AG08395 (cell line): ENCODE measurements at regions not wholly inside any gene's neighbourhood (a gene's known extent, or its start where the extent isn't known, plus 50 kb on each side); places are given as distances from the start of the nearest gene placed in this dataset.
"Not testable (repeated sequence)": the region's sequence is repeated elsewhere in the genome, so short reads cannot be mapped to it uniquely, and the experiment has no call there.

Experiments used
- DNase-seq: peaks from one replicate; pipeline ENCODE4 v3.0.0; 2012; ENCODE audit warnings: mixed read lengths, low spot score

GRCh38 chr1:121052081-121052660 lies 132.0 kb downstream of the FAM72B start:
- DNase-seq = not testable (repeated sequence)

GRCh38 chr1:121054928-121055327 lies 129.2 kb downstream of the FAM72B start:
- DNase-seq = not testable (repeated sequence)

- not testable (repeated sequence) for DNase-seq
These were observed 117.2 kb downstream of the FAM72B start for GRCh38 chr1:121066925-121067324.

GRCh38 chr1:121068738-121069499 lies 115.2 kb downstream of the FAM72B start:
- not testable (repeated sequence) for DNase-seq

- not testable (repeated sequence) for DNase-seq
These were observed 110.3 kb downstream of the FAM72B start for GRCh38 chr1:121073852-121074251.

GRCh38 chr1:121075254-121075805 lies 108.8 kb downstream of the FAM72B start:
- DNase-seq = not testable (repeated sequence)

GRCh38 chr1:121076674-121077073 lies 107.5 kb downstream of the FAM72B start:
- not testable (repeated sequence) for DNase-seq

- not testable (repeated sequence) for DNase-seq
These were observed 104.5 kb downstream of the FAM72B start for GRCh38 chr1:121079655-121080054.

- not testable (repeated sequence) for DNase-seq
These were observed 103.8 kb downstream of the FAM72B start for GRCh38 chr1:121080197-121080903.

GRCh38 chr1:121080904-121081264 lies 103.3 kb downstream of the FAM72B start:
- DNase-seq = not testable (repeated sequence)

GRCh38 chr1:121081625-121082199 lies 102.4 kb downstream of the FAM72B start:
- DNase-seq = not testable (repeated sequence)

GRCh38 chr1:121082995-121083394 lies 101.1 kb downstream of the FAM72B start:
- not testable (repeated sequence) for DNase-seq

- DNase-seq = not testable (repeated sequence)
These were observed 97.9 kb downstream of the FAM72B start for GRCh38 chr1:121086249-121086648.

GRCh38 chr1:121087221-121087620 lies 96.9 kb downstream of the FAM72B start:
- not testable (repeated sequence) for DNase-seq

- not testable (repeated sequence) for DNase-seq
These were observed 95.6 kb downstream of the FAM72B start for GRCh38 chr1:121088568-121088967.

GRCh38 chr1:121092329-121092968 lies 91.7 kb downstream of the FAM72B start:
- not testable (repeated sequence) for DNase-seq

- DNase-seq = not testable (repeated sequence)
These were observed 89.1 kb downstream of the FAM72B start for GRCh38 chr1:121095014-121095413.

- DNase-seq = not testable (repeated sequence)
These were observed 86.8 kb downstream of the FAM72B start for GRCh38 chr1:121097127-121097866.

- DNase-seq = not testable (repeated sequence)
These were observed 86.3 kb downstream of the FAM72B start for GRCh38 chr1:121097867-121098215.

- not testable (repeated sequence) for DNase-seq
These were observed 75.1 kb downstream of the FAM72B start for GRCh38 chr1:121109025-121109424.
